Suppressor macrophage (primary cell): ENCODE measurements at regions not wholly inside any gene's neighbourhood (a gene's known extent, or its start where the extent isn't known, plus 50 kb on each side); places are given as distances from the start of the nearest gene placed in this dataset.
"Not testable (repeated sequence)": the region's sequence is repeated elsewhere in the genome, so short reads cannot be mapped to it uniquely, and the experiment has no call there.

Experiments
- DNase-seq, 4 experiments: peaks; one replicate each; pipeline ENCODE4 v3.0.0-alpha.2; 2020 to 2022

GRCh38 chr11:37496201-37496600 is 898.2 kb upstream of the RAG2 start:
- DNase-seq = no peak

GRCh38 chr11:37484298-37484697 is 886.3 kb upstream of the RAG2 start:
- no peak for DNase-seq

- DNase-seq = no peak
These were observed 885.7 kb upstream of the RAG2 start for GRCh38 chr11:37483761-37484160.

- no peak for DNase-seq
These were observed 876.9 kb upstream of the RAG2 start for GRCh38 chr11:37474889-37475288.

GRCh38 chr11:37468344-37468743 is 870.3 kb upstream of the RAG2 start:
- no peak for DNase-seq

GRCh38 chr11:37465221-37465620 is 867.2 kb upstream of the RAG2 start:
- no peak for DNase-seq

- DNase-seq = no peak
These were observed 861.4 kb upstream of the RAG2 start for GRCh38 chr11:37459456-37459855.

GRCh38 chr11:37456746-37457145 is 858.7 kb upstream of the RAG2 start:
- DNase-seq = no peak

- no peak for DNase-seq
These were observed 853.9 kb upstream of the RAG2 start for GRCh38 chr11:37451903-37452302.

GRCh38 chr11:37450613-37451012 is 852.6 kb upstream of the RAG2 start:
- DNase-seq = peak; percentile 17 to 66 (median 46)

GRCh38 chr11:37449146-37449545 is 851.1 kb upstream of the RAG2 start:
- DNase-seq = peak; percentile 2 to 51 (median 34)

- no peak for DNase-seq
These were observed 844.5 kb upstream of the RAG2 start for GRCh38 chr11:37442576-37442975.

- DNase-seq = not testable (repeated sequence)
These were observed 833.7 kb upstream of the RAG2 start for GRCh38 chr11:37431633-37432230.

GRCh38 chr11:37430966-37431632 is 833.1 kb upstream of the RAG2 start:
- DNase-seq = not testable (repeated sequence)

GRCh38 chr11:37422511-37422910 is 824.5 kb upstream of the RAG2 start:
- no peak for DNase-seq

- no peak for DNase-seq
These were observed 813.3 kb upstream of the RAG2 start for GRCh38 chr11:37411289-37411688.

- no peak for DNase-seq
These were observed 811.1 kb upstream of the RAG2 start for GRCh38 chr11:37409124-37409523.

- no peak for DNase-seq
These were observed 809.4 kb upstream of the RAG2 start for GRCh38 chr11:37407461-37407860.

GRCh38 chr11:37406651-37407050 is 808.6 kb upstream of the RAG2 start:
- DNase-seq = no peak

- DNase-seq = no peak
These were observed 806.2 kb upstream of the RAG2 start for GRCh38 chr11:37404231-37404630.

GRCh38 chr11:37402663-37403062 is 804.6 kb upstream of the RAG2 start:
- DNase-seq = no peak

GRCh38 chr11:37394236-37394870 is 796.3 kb upstream of the RAG2 start:
- no peak for DNase-seq

- DNase-seq = no peak
These were observed 793.6 kb upstream of the RAG2 start for GRCh38 chr11:37391615-37392014.

GRCh38 chr11:37390576-37391083 is 792.6 kb upstream of the RAG2 start:
- DNase-seq = no peak
